ENCODE measurements at regions not wholly inside any gene's neighbourhood (a gene's known extent, or its start where the extent isn't known, plus 50 kb on each side); places are given as distances from the start of the nearest gene placed in this dataset.

DNA sequence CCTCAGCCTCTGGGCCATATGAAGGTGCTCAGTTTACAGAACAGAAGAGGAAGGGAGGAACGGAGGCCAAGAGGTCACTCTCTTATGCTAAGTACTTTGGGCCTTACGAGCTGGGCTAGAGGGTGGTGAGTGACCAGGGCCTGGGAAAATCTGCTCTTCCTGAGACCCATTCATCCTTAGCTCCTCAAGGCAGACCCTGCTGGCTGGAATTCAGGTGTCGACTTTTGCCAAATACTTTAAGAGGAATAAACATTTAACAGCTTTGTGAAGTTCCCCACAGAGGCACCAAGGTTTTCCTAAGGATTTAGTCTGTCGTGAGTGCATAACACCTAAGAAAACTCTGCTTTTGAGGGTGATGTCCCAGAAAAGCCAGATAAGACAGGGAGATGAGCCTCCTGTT lies 129.7 kb upstream of the SIX2 start:
- Histone ChIP-seq H3K36me3 (replicated peaks; ENCODE audit: low read depth, low read length) (no peaks in the 10 kb centered on the region), H3K79me2 (ENCODE audit: low read length) (no peaks in the 10 kb centered on the region), H3K4me3 (ENCODE audit: low read length) (no peak overlapping the region), H3K9me3 (ENCODE audit: insufficient read depth, low read length) (no peaks in the 10 kb centered on the region), H3K9ac (ENCODE audit: low read length) (no peak overlapping the region), H3K27me3 (ENCODE audit: low read depth, low read length) (peaks cover 8% of the 10 kb centered on the region; the same call in 1 of the 2 replicates), H3K27ac (ENCODE audit: low read length) (no peak overlapping the region), H4K20me1 (ENCODE audit: insufficient read depth, low read length) (no peaks in the 10 kb centered on the region), H2AFZ (ENCODE audit: low read depth, low read length) (no peak overlapping the region), H3K4me1 (ENCODE audit: low read length) (no peaks in the 10 kb centered on the region), H3K4me2 (ENCODE audit: low read length) (no peak overlapping the region)
- TF ChIP-seq, protein P1, sequence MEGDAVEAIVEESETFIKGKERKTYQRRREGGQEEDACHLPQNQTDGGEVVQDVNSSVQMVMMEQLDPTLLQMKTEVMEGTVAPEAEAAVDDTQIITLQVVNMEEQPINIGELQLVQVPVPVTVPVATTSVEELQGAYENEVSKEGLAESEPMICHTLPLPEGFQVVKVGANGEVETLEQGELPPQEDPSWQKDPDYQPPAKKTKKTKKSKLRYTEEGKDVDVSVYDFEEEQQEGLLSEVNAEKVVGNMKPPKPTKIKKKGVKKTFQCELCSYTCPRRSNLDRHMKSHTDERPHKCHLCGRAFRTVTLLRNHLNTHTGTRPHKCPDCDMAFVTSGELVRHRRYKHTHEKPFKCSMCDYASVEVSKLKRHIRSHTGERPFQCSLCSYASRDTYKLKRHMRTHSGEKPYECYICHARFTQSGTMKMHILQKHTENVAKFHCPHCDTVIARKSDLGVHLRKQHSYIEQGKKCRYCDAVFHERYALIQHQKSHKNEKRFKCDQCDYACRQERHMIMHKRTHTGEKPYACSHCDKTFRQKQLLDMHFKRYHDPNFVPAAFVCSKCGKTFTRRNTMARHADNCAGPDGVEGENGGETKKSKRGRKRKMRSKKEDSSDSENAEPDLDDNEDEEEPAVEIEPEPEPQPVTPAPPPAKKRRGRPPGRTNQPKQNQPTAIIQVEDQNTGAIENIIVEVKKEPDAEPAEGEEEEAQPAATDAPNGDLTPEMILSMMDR (IDR thresholded peaks at IDR 0.05; ENCODE audit: low read depth, low read length) = no peak
- TF ChIP-seq EZH2phosphoT487 (IDR thresholded peaks at IDR 0.05; ENCODE audit: low read depth) = no peak

DNA sequence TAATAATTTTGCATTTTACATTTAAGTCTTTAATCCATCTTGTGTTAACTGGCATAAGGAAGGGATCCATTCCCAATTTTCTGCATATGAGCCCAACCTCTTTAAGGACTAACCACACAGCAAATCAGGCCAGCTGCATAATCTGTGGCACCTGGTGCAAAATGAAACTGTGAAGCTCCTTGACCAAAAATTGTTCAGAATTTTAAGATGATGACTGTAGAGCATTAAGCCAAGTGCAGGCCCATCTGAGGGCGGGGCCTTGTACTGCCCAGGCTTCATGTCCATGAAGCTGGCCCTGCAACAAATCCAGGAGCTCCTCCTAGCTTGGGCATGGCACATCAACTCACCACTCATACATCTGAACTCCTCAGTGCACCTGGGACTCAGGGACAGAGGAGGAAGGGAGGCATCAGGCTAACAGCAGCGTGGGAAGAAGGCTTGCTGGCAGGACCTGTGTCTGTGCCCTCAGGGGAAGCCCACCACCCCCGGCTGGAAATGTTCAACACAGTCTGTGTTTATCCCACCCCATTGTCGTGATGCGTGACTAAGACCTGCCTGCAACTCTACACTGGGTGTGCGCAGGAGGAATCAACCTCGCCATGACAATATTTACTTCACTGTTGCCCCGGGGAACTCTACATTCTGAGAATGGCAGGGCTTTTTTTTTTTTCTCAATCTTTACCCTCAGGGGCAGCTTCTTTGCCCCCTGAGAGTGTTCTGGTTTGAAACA lies 128.9 kb upstream of the SIX2 start:
- H3K4me1 ChIP-seq (ENCODE audit: low read length) = no peaks in the 10 kb centered on the region
- no peaks in the 10 kb centered on the region for H3K79me2 ChIP-seq (ENCODE audit: low read length)
- no peaks in the 10 kb centered on the region for H3K9me3 ChIP-seq (ENCODE audit: insufficient read depth, low read length)
- no peak overlapping the region for H3K27ac ChIP-seq (ENCODE audit: low read length)
- H3K4me3 ChIP-seq (ENCODE audit: low read length) = no peak overlapping the region
- peaks cover 5% of the 10 kb centered on the region; the same call in 1 of the 2 replicates for H3K27me3 ChIP-seq (ENCODE audit: low read depth, low read length)
- no peak overlapping the region for H2AFZ ChIP-seq (ENCODE audit: low read depth, low read length)
- H3K9ac ChIP-seq (ENCODE audit: low read length) = no peak overlapping the region
- no peak overlapping the region for H3K4me2 ChIP-seq (ENCODE audit: low read length)
- H3K36me3 ChIP-seq (replicated peaks; ENCODE audit: low read depth, low read length) = no peaks in the 10 kb centered on the region
- H4K20me1 ChIP-seq (ENCODE audit: insufficient read depth, low read length) = no peaks in the 10 kb centered on the region
- TF ChIP-seq, protein P1 (IDR thresholded peaks at IDR 0.05; ENCODE audit: low read depth, low read length) = no peak
- no peak for TF ChIP-seq EZH2phosphoT487 (IDR thresholded peaks at IDR 0.05; ENCODE audit: low read depth)

DNA sequence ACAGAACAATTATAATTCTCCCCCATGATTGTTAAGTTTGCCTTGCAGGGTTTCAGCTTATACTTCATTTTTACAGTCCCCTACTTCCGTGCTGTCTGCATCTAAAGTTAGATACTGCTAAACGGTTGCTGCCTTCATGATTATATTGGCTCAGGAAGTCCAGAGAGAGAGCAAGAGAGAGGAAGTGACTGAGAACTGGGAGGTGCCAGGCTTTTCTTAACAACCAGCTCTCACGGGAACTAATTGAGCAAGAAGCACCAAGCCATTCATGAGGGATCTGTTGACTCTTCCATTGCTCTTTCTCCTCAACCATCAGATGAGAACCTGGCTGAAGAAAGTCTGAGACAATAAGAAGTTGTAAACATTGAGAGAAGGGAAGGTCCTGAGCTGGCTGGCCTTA lies 125.5 kb upstream of the SIX2 start:
- no peaks in the 10 kb centered on the region for H3K79me2 ChIP-seq (ENCODE audit: low read length)
- H3K4me2 ChIP-seq (ENCODE audit: low read length) = no peak overlapping the region
- no peak overlapping the region for H3K4me3 ChIP-seq (ENCODE audit: low read length)
- no peak overlapping the region for H3K9ac ChIP-seq (ENCODE audit: low read length)
- no peaks in the 10 kb centered on the region for H4K20me1 ChIP-seq (ENCODE audit: insufficient read depth, low read length)
- H3K4me1 ChIP-seq (ENCODE audit: low read length) = no peaks in the 10 kb centered on the region
- no peaks in the 10 kb centered on the region for H3K36me3 ChIP-seq (replicated peaks; ENCODE audit: low read depth, low read length)
- H2AFZ ChIP-seq (ENCODE audit: low read depth, low read length) = no peak overlapping the region
- peaks cover 3% of the 10 kb centered on the region; the same call in 1 of the 2 replicates for H3K27me3 ChIP-seq (ENCODE audit: low read depth, low read length)
- no peak for TF ChIP-seq EZH2phosphoT487 (IDR thresholded peaks at IDR 0.05; ENCODE audit: low read depth)
- TF ChIP-seq, protein P1 (IDR thresholded peaks at IDR 0.05; ENCODE audit: low read depth, low read length) = no peak
- no peak overlapping the region for H3K27ac ChIP-seq (ENCODE audit: low read length)
- no peaks in the 10 kb centered on the region for H3K9me3 ChIP-seq (ENCODE audit: insufficient read depth, low read length)

DNA sequence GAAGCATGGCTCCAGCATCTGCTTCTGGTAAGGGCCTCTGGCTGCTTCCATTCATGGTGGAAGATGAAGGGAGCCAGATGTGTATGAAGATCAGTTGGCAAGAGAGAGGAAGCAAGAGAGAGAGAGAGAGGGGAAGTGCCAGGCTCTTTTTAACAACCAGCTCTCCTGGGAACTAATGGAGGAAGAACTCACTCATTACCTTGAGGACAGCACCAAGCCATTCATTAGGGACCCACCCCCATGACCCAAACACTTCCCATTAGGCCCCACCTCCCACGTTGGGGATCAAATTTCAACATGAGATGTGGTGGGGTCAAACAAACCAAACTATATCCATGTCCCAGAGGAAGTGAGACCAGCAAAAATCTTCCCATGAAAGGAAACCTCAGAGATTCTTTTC lies 124.8 kb upstream of the SIX2 start:
- no peak overlapping the region for H3K9ac ChIP-seq (ENCODE audit: low read length)
- no peak for TF ChIP-seq EZH2phosphoT487 (IDR thresholded peaks at IDR 0.05; ENCODE audit: low read depth)
- TF ChIP-seq, protein P1 (IDR thresholded peaks at IDR 0.05; ENCODE audit: low read depth, low read length) = no peak
- no peaks in the 10 kb centered on the region for H3K36me3 ChIP-seq (replicated peaks; ENCODE audit: low read depth, low read length)
- H3K27ac ChIP-seq (ENCODE audit: low read length) = no peak overlapping the region
- H3K79me2 ChIP-seq (ENCODE audit: low read length) = no peaks in the 10 kb centered on the region
- no peak overlapping the region for H3K4me3 ChIP-seq (ENCODE audit: low read length)
- H3K27me3 ChIP-seq (ENCODE audit: low read depth, low read length) = peaks cover 3% of the 10 kb centered on the region; the same call in 1 of the 2 replicates
- no peaks in the 10 kb centered on the region for H4K20me1 ChIP-seq (ENCODE audit: insufficient read depth, low read length)
- no peak overlapping the region for H3K4me2 ChIP-seq (ENCODE audit: low read length)
- no peaks in the 10 kb centered on the region for H3K9me3 ChIP-seq (ENCODE audit: insufficient read depth, low read length)
- no peak overlapping the region for H2AFZ ChIP-seq (ENCODE audit: low read depth, low read length)
- no peaks in the 10 kb centered on the region for H3K4me1 ChIP-seq (ENCODE audit: low read length)
